CD4-positive, alpha-beta memory T cell (primary cell): ENCODE measurements at regions not wholly inside any gene's neighbourhood (a gene's known extent, or its start where the extent isn't known, plus 50 kb on each side); places are given as distances from the start of the nearest gene placed in this dataset.

Source experiments
- CTCF ChIA-PET: fragments of 350-600 bp; sonication (Branson Sonifier 250); formaldehyde crosslinking; loops from one replicate; lab custom pipeline; 2021; ENCODE audit warnings: inconsistent platforms; ENCODE audit not compliant: partially characterized antibody; lab: Charles Lee
- POLR2A ChIA-PET: fragments of 350-600 bp; sonication (Branson Sonifier 250); formaldehyde crosslinking; loops from one replicate; lab custom pipeline; 2021; ENCODE audit not compliant: partially characterized antibody; lab: Charles Lee
- DNase-seq, 5 donors: peaks; one replicate each; pipeline versions ENCODE4 v3.0.0 to v3.0.0-alpha.2; 2020 to 2022; ENCODE audit warnings: mixed read lengths in 1 of 5
- H3K27ac ChIP-seq: one replicate; pipeline ENCODE4 v1.7.0; 2013; ENCODE audit warnings: low read depth, low read length
- H3K27me3 ChIP-seq: 2 replicates; pipeline ENCODE4 v1.7.0; 2013; ENCODE audit warnings: mild to moderate bottlenecking, low read length, moderate library complexity; ENCODE audit not compliant: insufficient read depth
- H3K36me3 ChIP-seq: 2 replicates; pipeline ENCODE4 v1.7.0; 2013; ENCODE audit warnings: mild to moderate bottlenecking, low read length, moderate library complexity; ENCODE audit not compliant: insufficient read depth
- H3K4me1 ChIP-seq: 2 replicates; pipeline ENCODE4 v1.7.0; 2013; ENCODE audit warnings: mild to moderate bottlenecking, low read length, moderate library complexity; ENCODE audit not compliant: insufficient read depth
- H3K4me3 ChIP-seq, 2 donors: one replicate each; pipeline ENCODE4 v1.7.0; 2013; ENCODE audit warnings: low read length in 2 of 2, mild to moderate bottlenecking in 1 of 2
- H3K9me3 ChIP-seq, 2 donors: one replicate each; pipeline ENCODE4 v1.7.0; 2013; ENCODE audit warnings: low read length in 2 of 2, control low read depth in 1 of 2; ENCODE audit not compliant: control insufficient read depth in 1 of 2
- H3K27ac Mint-ChIP-seq, 7 donors: one replicate each; pipeline ENCODE4 v1.8.0; 2020 to 2021; ENCODE audit warnings: mixed read lengths in 7 of 7, mild to moderate bottlenecking in 6 of 7, inconsistent platforms in 3 of 7, moderate library complexity in 3 of 7
- H3K27me3 Mint-ChIP-seq, 2 donors: one replicate each; pipeline ENCODE4 v1.8.0; 2020 to 2021; ENCODE audit warnings: mixed read lengths in 2 of 2
- H3K36me3 Mint-ChIP-seq, 2 donors: one replicate each; pipeline ENCODE4 v1.8.0; 2020 to 2021; ENCODE audit warnings: mixed read lengths in 2 of 2, inconsistent platforms in 1 of 2, mild to moderate bottlenecking in 1 of 2
- H3K4me1 Mint-ChIP-seq, 4 donors: one replicate each; pipeline ENCODE4 v1.8.0; 2020 to 2021; ENCODE audit warnings: mixed read lengths in 4 of 4, mild to moderate bottlenecking in 1 of 4
- H3K4me3 Mint-ChIP-seq, 8 donors: one replicate each; pipeline ENCODE4 v1.8.0; 2020 to 2021; ENCODE audit warnings: mixed read lengths in 8 of 8, mild to moderate bottlenecking in 7 of 8, moderate library complexity in 6 of 8, inconsistent platforms in 3 of 8
- H3K9me3 Mint-ChIP-seq, 8 donors: one replicate each; pipeline ENCODE4 v1.8.0; 2020 to 2021; ENCODE audit warnings: mixed read lengths in 8 of 8, mild to moderate bottlenecking in 5 of 8, inconsistent platforms in 3 of 8, moderate library complexity in 1 of 8
- intact Hi-C: fragments of 100-400 bp; cut with micrococcal nuclease; formaldehyde crosslinking; loops from one replicate; pipeline ENCODE4 v1.15.1; 2023

GRCh38 chr12:14310866-14311265 is 54.6 kb upstream of the ATF7IP start:
- Mint-ChIP-seq H3K4me1 (peaks cover 0 to 2% (median 0%) of the 10 kb centered on the region in 4 donors), H3K9me3 (peaks cover 0 to 8% (median 4%) of the 10 kb centered on the region in 8 donors), H3K4me3 (peak overlapping the region in 1 of 8 donors; percentile 33), H3K27ac (no peak overlapping the region), H3K27me3 (no peaks in the 10 kb centered on the region), H3K36me3 (peaks cover 0 to 5% of the 10 kb centered on the region in 2 donors)
- Histone ChIP-seq H3K4me1 (no peaks in the 10 kb centered on the region), H3K4me3 (no peak overlapping the region), H3K9me3 (no peaks in the 10 kb centered on the region), H3K36me3 (no peaks in the 10 kb centered on the region), H3K27ac (no peak overlapping the region), H3K27me3 (no peaks in the 10 kb centered on the region)
- ChIA-PET POLR2A (no interaction called here), CTCF (no interaction called here)
- intact Hi-C loops: no loop called here
- no peak for DNase-seq

DNA sequence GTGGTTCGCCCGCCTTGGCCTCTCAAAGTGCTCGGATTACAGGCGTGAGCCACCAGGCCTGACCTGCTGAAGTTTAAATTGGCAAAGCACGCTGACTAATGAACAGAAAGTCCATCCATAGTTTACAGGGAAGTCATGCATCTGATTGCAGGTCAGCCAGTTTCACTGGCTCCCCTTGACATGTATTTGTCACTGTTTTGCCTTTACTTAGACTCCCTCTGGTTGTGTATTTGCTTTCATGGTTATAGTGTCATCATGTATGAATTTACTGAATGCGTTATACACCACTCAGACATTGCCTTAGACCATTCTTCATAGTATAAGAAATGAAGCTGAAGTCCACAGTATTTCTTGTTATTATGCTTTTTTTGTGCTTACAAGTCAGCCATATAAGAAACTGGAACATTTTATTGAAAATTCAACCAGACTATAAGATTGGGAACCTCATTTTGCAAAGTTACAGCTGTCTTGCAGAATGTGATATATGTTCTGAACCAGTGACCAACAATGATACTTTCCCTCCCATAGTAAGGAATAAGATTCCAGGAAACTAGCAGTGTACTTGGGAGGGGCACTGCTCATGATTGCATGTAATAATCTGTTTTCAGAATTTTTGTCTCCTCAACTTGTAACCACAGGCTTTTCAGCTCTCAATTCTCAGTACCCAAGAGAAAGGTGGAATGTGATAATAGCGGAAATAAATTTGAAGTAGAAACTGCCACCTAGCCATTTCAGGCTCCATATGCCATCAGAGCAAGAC is 51.9 kb upstream of the ATF7IP start:
- Mint-ChIP-seq H3K4me1 (no peaks in the 10 kb centered on the region), H3K4me3 (no peak overlapping the region), H3K36me3 (peaks cover 0 to 5% of the 10 kb centered on the region in 2 donors), H3K27me3 (no peaks in the 10 kb centered on the region), H3K27ac (no peak overlapping the region), H3K9me3 (peaks cover 0 to 5% (median 3%) of the 10 kb centered on the region in 8 donors)
- Histone ChIP-seq H3K27ac (no peak overlapping the region), H3K4me3 (no peak overlapping the region), H3K27me3 (no peaks in the 10 kb centered on the region), H3K36me3 (no peaks in the 10 kb centered on the region), H3K9me3 (no peaks in the 10 kb centered on the region), H3K4me1 (no peaks in the 10 kb centered on the region)
- intact Hi-C loops: no loop called here
- no peak for DNase-seq
- POLR2A ChIA-PET: no interaction called here
- CTCF ChIA-PET: no interaction called here

DNA sequence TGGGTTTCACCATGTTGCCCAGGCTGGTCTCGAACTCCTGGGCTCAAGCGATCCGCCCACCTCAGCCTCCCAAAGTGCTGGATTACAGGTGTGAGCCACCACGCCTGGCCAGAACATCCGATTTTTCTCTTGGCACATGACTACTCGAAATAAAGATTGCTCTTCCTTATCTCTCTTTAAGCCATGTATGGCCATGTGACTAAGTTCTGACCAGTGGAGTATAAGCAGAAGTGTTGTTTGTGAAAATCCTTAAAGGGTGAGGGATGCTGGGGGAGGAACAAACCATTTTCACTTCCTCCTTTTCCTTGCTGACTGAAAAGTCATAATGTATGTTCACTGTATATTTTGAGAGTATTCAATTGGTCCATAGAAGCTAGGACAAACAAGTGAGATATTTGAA is 50.7 kb upstream of the ATF7IP start:
- intact Hi-C loops: no loop called here
- ChIA-PET POLR2A (interaction anchor here (0.9 kb wide), 1 partner anchor 57 kb away, joined by 3 read pairs; no protein-coding TSS in a partner anchor), CTCF (no interaction called here)
- H3K9me3 Mint-ChIP-seq: peaks cover 0 to 5% (median 3%) of the 10 kb centered on the region in 8 donors
- no peak for DNase-seq
- Histone ChIP-seq H3K36me3 (no peaks in the 10 kb centered on the region), H3K4me1 (no peaks in the 10 kb centered on the region), H3K4me3 (no peak overlapping the region), H3K27ac (no peak overlapping the region), H3K27me3 (no peaks in the 10 kb centered on the region), H3K9me3 (no peaks in the 10 kb centered on the region)
- H3K4me3 Mint-ChIP-seq: no peak overlapping the region
- no peak overlapping the region for H3K27ac Mint-ChIP-seq
- peaks cover 0 to 5% of the 10 kb centered on the region in 2 donors for H3K36me3 Mint-ChIP-seq
- no peaks in the 10 kb centered on the region for H3K27me3 Mint-ChIP-seq
- no peaks in the 10 kb centered on the region for H3K4me1 Mint-ChIP-seq

GRCh38 chr12:14315501-14315900 is 50.0 kb upstream of the ATF7IP start:
- DNase-seq: no peak
- Histone ChIP-seq H3K9me3 (no peaks in the 10 kb centered on the region), H3K4me1 (no peaks in the 10 kb centered on the region), H3K36me3 (no peaks in the 10 kb centered on the region), H3K4me3 (no peak overlapping the region), H3K27me3 (no peaks in the 10 kb centered on the region), H3K27ac (no peak overlapping the region)
- H3K4me1 Mint-ChIP-seq: no peaks in the 10 kb centered on the region
- ChIA-PET CTCF (no interaction called here), POLR2A (interaction anchor here (0.9 kb wide), 1 partner anchor 57 kb away, joined by 3 read pairs; no protein-coding TSS in a partner anchor)
- H3K27ac Mint-ChIP-seq: no peak overlapping the region
- intact Hi-C loops: no loop called here
- H3K9me3 Mint-ChIP-seq: peaks cover 0 to 5% (median 2%) of the 10 kb centered on the region in 8 donors
- H3K27me3 Mint-ChIP-seq: no peaks in the 10 kb centered on the region
- H3K4me3 Mint-ChIP-seq: no peak overlapping the region
- peaks cover 0 to 5% of the 10 kb centered on the region in 2 donors for H3K36me3 Mint-ChIP-seq
